Activated CD4-positive, alpha-beta T cell treated with anti-CD3 and anti-CD28 coated beads for 36 hours (primary cell): ENCODE measurements at regions not wholly inside any gene's neighbourhood (a gene's known extent, or its start where the extent isn't known, plus 50 kb on each side); places are given as distances from the start of the nearest gene placed in this dataset.

ENCODE experiments used
- ATAC-seq: fragments of 200-7000 bp; cut with Tn5 transposase; one replicate; pipeline ENCODE4 v1.10.0; 2021; ENCODE audit warnings: mild to moderate bottlenecking, moderate library complexity
- CTCF ChIA-PET: fragments of 350-600 bp; sonication (Branson Sonifier 250); formaldehyde crosslinking; loops from one replicate; lab custom pipeline; 2021; ENCODE audit warnings: antibody characterized with exemption; lab: Charles Lee
- POLR2A ChIA-PET: fragments of 350-600 bp; sonication (Branson Sonifier 250); formaldehyde crosslinking; loops from one replicate; lab custom pipeline; 2021; ENCODE audit warnings: antibody characterized with exemption, inconsistent platforms; lab: Charles Lee
- DNase-seq: peaks from one replicate; pipeline ENCODE4 v3.0.0-alpha.2; 2020
- H3K27ac Mint-ChIP-seq: one replicate; pipeline ENCODE4 v1.8.0; 2021; ENCODE audit warnings: mixed read lengths
- H3K27me3 Mint-ChIP-seq: one replicate; pipeline ENCODE4 v1.8.0; 2021; ENCODE audit warnings: mixed read lengths
- H3K36me3 Mint-ChIP-seq: one replicate; pipeline ENCODE4 v1.8.0; 2021; ENCODE audit warnings: low read depth, mixed read lengths
- H3K4me1 Mint-ChIP-seq: one replicate; pipeline ENCODE4 v1.8.0; 2021; ENCODE audit warnings: mixed read lengths
- H3K4me3 Mint-ChIP-seq: one replicate; pipeline ENCODE4 v1.8.0; 2021; ENCODE audit warnings: mild to moderate bottlenecking, moderate library complexity, mixed read lengths
- H3K9me3 Mint-ChIP-seq: one replicate; pipeline ENCODE4 v1.8.0; 2021; ENCODE audit warnings: low read depth, mixed read lengths
- intact Hi-C, 2 experiments: fragments of 100-400 bp; cut with DNase I in 1 of 2; cut with micrococcal nuclease in 1 of 2; formaldehyde crosslinking; loops; one replicate each; pipeline versions ENCODE4 v1.14.2 to v1.15.1; 2022 to 2024; cut with DNase I, micrococcal nuclease

DNA sequence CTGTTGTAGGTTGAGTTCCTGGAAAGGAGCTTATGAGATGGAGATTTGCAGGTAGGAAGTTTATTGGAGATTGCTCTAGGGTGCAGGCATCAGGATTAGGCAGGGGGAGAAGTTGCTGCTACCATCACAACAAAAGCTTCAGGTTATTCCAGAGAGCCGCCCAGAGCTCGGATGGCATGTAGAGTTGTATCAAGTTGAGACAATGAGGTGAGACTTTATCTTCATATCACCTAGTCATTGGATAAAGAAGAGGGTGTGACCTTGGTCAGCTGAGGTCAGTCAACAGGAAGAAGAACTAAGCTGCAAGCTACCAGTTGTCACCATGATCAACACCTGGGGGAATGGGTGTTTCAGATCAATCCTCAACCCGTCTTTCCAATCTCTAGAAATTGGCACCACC is 342.0 kb downstream of the RFC3 start:
- ChIA-PET POLR2A (no interaction called here), CTCF (no interaction called here)
- Mint-ChIP-seq H3K27me3 (peaks cover 21% of the 10 kb centered on the region), H3K4me3 (no peak overlapping the region), H3K4me1 (peaks cover 14% of the 10 kb centered on the region), H3K36me3 (no peaks in the 10 kb centered on the region), H3K27ac (no peak overlapping the region), H3K9me3 (no peaks in the 10 kb centered on the region)
- intact Hi-C loops = loop anchor here (5.0 to 10.0 kb wide), 4 partner anchors 343 to 782 kb away; partner anchors contain the start of genes RFC3 (in 2 of the 2) and NBEA (in 1 of the 2)
- no peak for DNase-seq
- no peak for ATAC-seq

DNA sequence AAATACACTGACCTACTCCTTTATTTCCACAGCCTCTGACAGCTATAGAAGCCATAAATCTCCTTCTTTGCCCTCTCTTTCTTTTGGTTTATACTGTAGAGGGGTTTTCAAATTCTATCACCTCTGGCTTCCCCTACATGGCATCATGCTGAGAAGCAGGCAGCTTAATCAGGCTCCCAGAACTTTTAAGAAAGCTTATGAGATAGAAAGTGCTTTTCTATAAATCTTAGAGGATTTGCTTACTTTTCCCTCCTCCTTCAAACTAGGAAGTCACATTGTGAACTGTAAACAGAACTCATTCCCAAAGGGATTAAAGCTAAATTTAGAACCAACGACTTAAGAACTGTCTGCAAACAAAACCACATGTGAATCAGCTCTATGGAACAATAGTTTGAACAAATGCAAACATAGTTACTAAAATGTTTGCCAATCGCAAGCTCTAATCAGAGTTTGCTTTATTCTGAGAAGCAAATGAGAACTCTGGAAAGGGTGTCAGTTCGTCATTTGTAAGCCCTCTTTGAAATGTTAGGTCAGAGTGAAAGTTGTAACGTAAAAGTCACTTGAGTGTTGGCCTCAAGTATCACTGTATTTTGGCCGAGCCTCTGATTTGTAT is 344.1 kb downstream of the RFC3 start:
- H3K4me3 Mint-ChIP-seq = no peak overlapping the region
- intact Hi-C loops = no loop called here
- POLR2A ChIA-PET = no interaction called here
- ATAC-seq = no peak
- peaks cover 20% of the 10 kb centered on the region for H3K27me3 Mint-ChIP-seq
- CTCF ChIA-PET = no interaction called here
- H3K36me3 Mint-ChIP-seq = no peaks in the 10 kb centered on the region
- no peaks in the 10 kb centered on the region for H3K9me3 Mint-ChIP-seq
- no peak for DNase-seq
- no peak overlapping the region for H3K27ac Mint-ChIP-seq
- peaks cover 3% of the 10 kb centered on the region for H3K4me1 Mint-ChIP-seq

DNA sequence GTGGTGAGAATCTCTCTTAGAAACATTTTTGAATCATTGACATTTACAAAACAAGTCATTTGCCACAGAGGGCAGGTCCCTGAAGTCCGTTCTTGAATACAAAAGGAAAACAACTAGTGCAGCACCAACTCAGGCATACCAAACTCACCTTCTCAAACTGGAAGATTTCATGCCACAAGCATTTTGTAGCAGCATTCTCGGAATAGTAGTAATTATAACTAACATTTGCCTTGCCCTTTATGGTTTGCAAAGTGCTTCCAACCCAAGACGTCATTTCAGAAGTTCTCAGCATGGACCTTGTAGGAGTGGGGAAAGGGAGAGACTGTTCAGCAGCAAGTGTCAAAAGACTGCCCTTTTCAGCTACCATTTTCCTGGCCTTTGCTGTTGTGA is 344.6 kb downstream of the RFC3 start:
- H3K4me3 Mint-ChIP-seq = no peak overlapping the region
- peaks cover 16% of the 10 kb centered on the region for H3K27me3 Mint-ChIP-seq

DNA sequence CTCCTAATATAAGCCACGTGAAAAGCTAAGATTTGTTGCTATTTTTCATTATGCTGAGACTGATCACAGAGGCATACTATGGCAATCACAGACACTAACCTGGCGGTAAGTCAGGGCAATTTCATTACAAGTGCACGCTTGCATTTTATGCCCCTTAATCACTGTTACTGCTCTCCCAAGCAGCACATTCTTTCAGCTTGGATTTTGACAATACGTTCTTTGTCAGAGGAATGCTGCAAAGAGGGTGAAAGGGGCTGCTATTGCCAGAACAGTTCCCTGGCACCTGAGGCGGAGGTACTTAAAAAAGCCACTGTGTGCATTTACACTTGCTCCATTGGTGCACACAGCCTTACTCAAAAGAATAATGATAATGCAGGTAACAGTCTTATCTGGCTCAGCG is 346.6 kb downstream of the RFC3 start:
- intact Hi-C loops = no loop called here
- Mint-ChIP-seq H3K27me3 (peaks cover 8% of the 10 kb centered on the region), H3K4me1 (no peaks in the 10 kb centered on the region), H3K9me3 (no peaks in the 10 kb centered on the region), H3K27ac (no peak overlapping the region), H3K36me3 (no peaks in the 10 kb centered on the region), H3K4me3 (no peak overlapping the region)
- ChIA-PET POLR2A (no interaction called here), CTCF (no interaction called here)
- no peak for ATAC-seq
- no peak for DNase-seq

More for the DNA sequence above, 344.6 kb downstream of the RFC3 start:
- Mint-ChIP-seq H3K27ac (no peak overlapping the region), H3K36me3 (no peaks in the 10 kb centered on the region), H3K4me1 (no peaks in the 10 kb centered on the region), H3K9me3 (no peaks in the 10 kb centered on the region)
- DNase-seq = no peak
- ChIA-PET POLR2A (no interaction called here), CTCF (no interaction called here)
- ATAC-seq = no peak
- intact Hi-C loops = no loop called here

DNA sequence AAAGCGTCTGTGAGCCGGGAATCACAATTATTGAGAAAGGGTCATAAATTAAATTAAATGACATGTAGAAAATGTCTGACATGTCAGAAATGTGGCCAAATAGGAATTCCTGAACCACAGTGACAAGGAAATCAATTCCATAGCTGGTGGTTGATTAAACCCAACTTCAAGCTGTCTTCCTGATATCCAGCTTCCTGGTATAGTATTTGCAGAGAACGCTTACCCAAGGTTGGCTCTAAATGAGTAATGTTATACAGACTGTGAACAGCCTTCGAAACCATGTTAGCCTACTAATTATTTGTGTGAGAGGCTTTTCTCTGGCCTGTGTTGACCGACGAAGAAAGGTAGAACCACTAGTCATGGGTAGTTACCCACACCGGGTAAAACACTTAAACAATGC is 347.2 kb downstream of the RFC3 start:
- POLR2A ChIA-PET = no interaction called here
- no peaks in the 10 kb centered on the region for H3K36me3 Mint-ChIP-seq
- peaks cover 5% of the 10 kb centered on the region for H3K27me3 Mint-ChIP-seq

DNA sequence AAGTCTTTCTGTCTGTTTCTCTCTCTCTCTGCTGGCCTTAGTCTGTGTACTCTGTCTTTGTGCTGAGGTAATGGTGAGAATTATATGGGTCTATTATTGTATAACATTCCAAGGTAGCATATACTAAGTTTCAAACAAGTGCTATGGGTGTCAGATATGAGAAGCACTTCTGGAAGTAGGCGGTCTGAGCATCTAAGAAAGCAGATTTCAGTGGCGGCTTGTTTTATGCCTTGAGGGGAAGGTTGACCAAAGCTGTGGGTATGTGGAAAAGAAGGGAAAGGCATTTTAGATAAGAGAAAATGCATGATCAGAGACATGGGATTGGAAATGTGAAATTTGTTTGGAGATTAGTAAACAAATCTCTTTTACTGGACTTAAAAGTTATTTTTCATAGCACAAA is 348.5 kb downstream of the RFC3 start:
- intact Hi-C loops = no loop called here
- POLR2A ChIA-PET = no interaction called here
- CTCF ChIA-PET = no interaction called here
- Mint-ChIP-seq H3K4me3 (no peak overlapping the region), H3K4me1 (no peaks in the 10 kb centered on the region), H3K27me3 (peaks cover 7% of the 10 kb centered on the region), H3K9me3 (no peaks in the 10 kb centered on the region), H3K27ac (no peak overlapping the region), H3K36me3 (no peaks in the 10 kb centered on the region)
- DNase-seq (no peak), ATAC-seq (no peak)

More for the DNA sequence above, 347.2 kb downstream of the RFC3 start:
- ATAC-seq (no peak), DNase-seq (no peak)
- Mint-ChIP-seq H3K4me1 (no peaks in the 10 kb centered on the region), H3K9me3 (no peaks in the 10 kb centered on the region), H3K27ac (no peak overlapping the region), H3K4me3 (no peak overlapping the region)
- intact Hi-C loops = no loop called here
- CTCF ChIA-PET = no interaction called here

- no peaks in the 10 kb centered on the region for H3K36me3 Mint-ChIP-seq
- no peak overlapping the region for H3K4me3 Mint-ChIP-seq
- H3K9me3 Mint-ChIP-seq = no peaks in the 10 kb centered on the region
- peaks cover 7% of the 10 kb centered on the region for H3K27me3 Mint-ChIP-seq
- no peaks in the 10 kb centered on the region for H3K4me1 Mint-ChIP-seq
- intact Hi-C loops = no loop called here
- no peak overlapping the region for H3K27ac Mint-ChIP-seq
- DNase-seq (no peak), ATAC-seq (no peak)
- CTCF ChIA-PET = no interaction called here
- POLR2A ChIA-PET = no interaction called here
These were observed 349.4 kb downstream of the RFC3 start for GRCh38 chr13:34167347-34167746.

- DNase-seq (no peak), ATAC-seq (no peak)
- no peak overlapping the region for H3K4me3 Mint-ChIP-seq
- H3K36me3 Mint-ChIP-seq = no peaks in the 10 kb centered on the region
- intact Hi-C loops = no loop called here
- no peak overlapping the region for H3K27ac Mint-ChIP-seq
- CTCF ChIA-PET = no interaction called here
- H3K9me3 Mint-ChIP-seq = no peaks in the 10 kb centered on the region
- H3K27me3 Mint-ChIP-seq = peaks cover 2% of the 10 kb centered on the region
- no peaks in the 10 kb centered on the region for H3K4me1 Mint-ChIP-seq
- POLR2A ChIA-PET = no interaction called here
These were observed 354.1 kb downstream of the RFC3 start for GRCh38 chr13:34172048-34172447.

- H3K27ac Mint-ChIP-seq = no peak overlapping the region
- intact Hi-C loops = no loop called here
- H3K36me3 Mint-ChIP-seq = no peaks in the 10 kb centered on the region
- H3K27me3 Mint-ChIP-seq = peaks cover 2% of the 10 kb centered on the region
- H3K4me1 Mint-ChIP-seq = no peaks in the 10 kb centered on the region
- no peak overlapping the region for H3K4me3 Mint-ChIP-seq
- no peak for ATAC-seq
- ChIA-PET CTCF (no interaction called here), POLR2A (no interaction called here)
- H3K9me3 Mint-ChIP-seq = no peaks in the 10 kb centered on the region
- DNase-seq = no peak
These were observed 356.8 kb downstream of the RFC3 start for GRCh38 chr13:34174671-34175145.

- H3K9me3 Mint-ChIP-seq = no peaks in the 10 kb centered on the region
- no peak for ATAC-seq
- ChIA-PET POLR2A (no interaction called here), CTCF (no interaction called here)
- no peak for DNase-seq
- no peak overlapping the region for H3K27ac Mint-ChIP-seq
- no peaks in the 10 kb centered on the region for H3K4me1 Mint-ChIP-seq
- H3K4me3 Mint-ChIP-seq = no peak overlapping the region
- H3K27me3 Mint-ChIP-seq = peaks cover 2% of the 10 kb centered on the region
- intact Hi-C loops = no loop called here
- H3K36me3 Mint-ChIP-seq = no peaks in the 10 kb centered on the region
These were observed 357.6 kb downstream of the RFC3 start for GRCh38 chr13:34175551-34175950.

DNA sequence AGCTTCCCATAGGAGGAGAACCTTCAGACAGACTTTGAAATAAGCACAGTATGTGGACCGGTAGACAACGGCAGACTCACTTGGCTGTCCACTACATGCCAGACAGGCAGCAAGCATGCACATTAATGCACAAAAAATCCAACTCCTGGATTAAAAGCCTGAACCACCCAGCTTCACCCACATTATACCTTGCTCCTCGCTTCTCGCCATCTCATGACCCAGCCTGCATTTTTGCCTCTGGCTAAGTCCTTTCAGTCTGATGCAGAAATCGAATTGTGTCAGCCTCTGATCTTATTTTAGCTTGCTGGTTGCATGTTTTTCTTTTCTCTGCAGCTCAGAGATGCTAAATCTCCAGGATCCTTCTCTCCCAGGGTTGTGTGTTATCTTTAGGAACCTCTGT is 358.7 kb downstream of the RFC3 start:
- DNase-seq (no peak), ATAC-seq (no peak)
- Mint-ChIP-seq H3K4me3 (no peak overlapping the region), H3K36me3 (no peaks in the 10 kb centered on the region), H3K9me3 (no peaks in the 10 kb centered on the region), H3K4me1 (no peaks in the 10 kb centered on the region), H3K27ac (no peak overlapping the region), H3K27me3 (no peaks in the 10 kb centered on the region)
- CTCF ChIA-PET = interaction anchor here (0.7 kb wide), 1 partner anchor 26 kb away, joined by 3 read pairs; no protein-coding TSS in a partner anchor
- intact Hi-C loops = no loop called here
- POLR2A ChIA-PET = no interaction called here

- H3K27ac Mint-ChIP-seq = no peak overlapping the region
- intact Hi-C loops = no loop called here
- ATAC-seq (no peak), DNase-seq (no peak)
- no peak overlapping the region for H3K4me3 Mint-ChIP-seq
- H3K27me3 Mint-ChIP-seq = peaks cover 1% of the 10 kb centered on the region
- no peaks in the 10 kb centered on the region for H3K9me3 Mint-ChIP-seq
- H3K4me1 Mint-ChIP-seq = no peaks in the 10 kb centered on the region
- CTCF ChIA-PET = no interaction called here
- no peaks in the 10 kb centered on the region for H3K36me3 Mint-ChIP-seq
- POLR2A ChIA-PET = no interaction called here
These were observed 361.5 kb downstream of the RFC3 start for GRCh38 chr13:34179481-34179880.
